Psoas muscle (tissue), 7 donors: ENCODE measurements at regions not wholly inside any gene's neighbourhood (a gene's known extent, or its start where the extent isn't known, plus 50 kb on each side); places are given as distances from the start of the nearest gene placed in this dataset.

ENCODE experiments used
- ATAC-seq, 4 donors: fragments of 200-7000 bp; cut with Tn5 transposase; one replicate each; pipeline ENCODE4 v1.9.1; 2020; ENCODE audit warnings: moderate library complexity in 3 of 4, mild to moderate bottlenecking in 2 of 4
- DNase-seq, 2 donors: peaks; one replicate each; pipeline ENCODE4 v3.0.0-alpha.2; 2020
- H3K27ac ChIP-seq: fragments of 200-600 bp; one replicate; pipeline ENCODE4 v1.8.0; 2022
- H3K27me3 ChIP-seq, 3 donors: fragments of 200-600 bp in 1 of 3; one replicate each; pipeline versions ENCODE4 v1.6.1 to v1.8.0; 2013 to 2022; ENCODE audit warnings: low read length in 2 of 3, mild to moderate bottlenecking in 2 of 3, moderate library complexity in 1 of 3; ENCODE audit not compliant: insufficient read depth in 3 of 3
- H3K36me3 ChIP-seq, 2 donors: fragments of 200-600 bp in 1 of 2; one replicate each; pipeline versions ENCODE4 v1.6.1 to v1.8.0; 2013 to 2022; ENCODE audit warnings: low read depth in 1 of 2, mild to moderate bottlenecking in 1 of 2, moderate library complexity in 1 of 2; ENCODE audit not compliant: insufficient read depth in 1 of 2
- H3K4me1 ChIP-seq: fragments of 200-600 bp; one replicate; pipeline ENCODE4 v1.8.0; 2022
- H3K4me3 ChIP-seq: fragments of 200-600 bp; one replicate; pipeline ENCODE4 v1.8.0; 2022; ENCODE audit warnings: mild to moderate bottlenecking
- H3K9me3 ChIP-seq: fragments of 200-600 bp; one replicate; pipeline ENCODE4 v1.8.0; 2022
- CTCF ChIP-seq: fragments of 200-600 bp; IDR thresholded peaks from one replicate; pipeline ENCODE4 v1.8.0; 2022; ENCODE audit warnings: antibody characterized with exemption
- WGBS, 3 donors: extraction: QIAGEN DNeasy Blood & Tissue Kit; methylation state at CpG; one replicate each; pipeline versions ENCODE4 v1.1.6 to v1.1.7; 2013; 5-methylcytosine and 5-hydroxymethylcytosine counted together
- intact Hi-C, 2 donors: fragments of 100-400 bp; cut with DNase I; formaldehyde crosslinking; loops; one replicate each; pipeline versions ENCODE4 v1.11.0 to v1.14.2; 2022
- donor health status: healthy with polysubstance abuse.
- donor health status: DM: no; HTN: no; CAD: no; lungs with moderate emphysema.
- donor health status: Bipolar disorder and iron deficiency.
- donor health status: healthy.
- donor health status: DM: yes; HTN: yes; CAD: no.
- donor health status: DM: no; HTN: no; CAD: no.
- donor health status: DM: yes; HTN: yes; CAD: no.

GRCh38 chr6:140436023-140436811 is 1061.8 kb upstream of the CITED2 start:
- intact Hi-C loops, result no loop called here
- H3K36me3 ChIP-seq, result no peaks in the 10 kb centered on the region
- no peaks in the 10 kb centered on the region for H3K27me3 ChIP-seq
- no peak for DNase-seq
- WGBS, 3 donors, result 37 to 54% (median 53%) methylated on average over 2 of the region's 2 CpGs
- TF ChIP-seq CTCF, result no peak
- no peak overlapping the region for H3K4me3 ChIP-seq
- H3K4me1 ChIP-seq, result peaks cover 24% of the 10 kb centered on the region
- no peak overlapping the region for H3K27ac ChIP-seq
- ATAC-seq, result no peak
- H3K9me3 ChIP-seq, result no peaks in the 10 kb centered on the region

- DNase-seq (no peak), ATAC-seq (no peak)
- Histone ChIP-seq H3K27me3 (no peaks in the 10 kb centered on the region), H3K36me3 (no peaks in the 10 kb centered on the region), H3K4me1 (peaks cover 13% of the 10 kb centered on the region), H3K27ac (no peak overlapping the region), H3K4me3 (no peak overlapping the region), H3K9me3 (no peaks in the 10 kb centered on the region)
- TF ChIP-seq CTCF, result no peak
- intact Hi-C loops, result no loop called here
Measured at GRCh38 chr6:140434761-140435160, 1060.3 kb upstream of the CITED2 start.

GRCh38 chr6:140433072-140433471 is 1058.6 kb upstream of the CITED2 start:
- intact Hi-C loops, result no loop called here
- Histone ChIP-seq H3K27ac (no peak overlapping the region), H3K4me1 (peaks cover 7% of the 10 kb centered on the region), H3K36me3 (no peaks in the 10 kb centered on the region), H3K9me3 (no peaks in the 10 kb centered on the region), H3K4me3 (no peak overlapping the region), H3K27me3 (no peaks in the 10 kb centered on the region)
- TF ChIP-seq CTCF, result no peak
- no peak for ATAC-seq
- DNase-seq, result no peak
- 92 to 97% (median 94%) methylated on average over 4 of the region's 4 CpGs for WGBS, 3 donors

- WGBS, 3 donors, result 81 to 85% (median 84%) methylated on average over 2 of the region's 2 CpGs
- no peak for TF ChIP-seq CTCF
- Histone ChIP-seq H3K4me3 (no peak overlapping the region), H3K4me1 (no peaks in the 10 kb centered on the region), H3K9me3 (peaks cover 5% of the 10 kb centered on the region), H3K36me3 (no peaks in the 10 kb centered on the region), H3K27me3 (no peaks in the 10 kb centered on the region), H3K27ac (no peak overlapping the region)
- intact Hi-C loops, result no loop called here
- ATAC-seq (no peak), DNase-seq (no peak)
Measured at GRCh38 chr6:140427842-140428241, 1053.4 kb upstream of the CITED2 start.
